ENCODE measurements at regions not wholly inside any gene's neighbourhood (a gene's known extent, or its start where the extent isn't known, plus 50 kb on each side); places are given as distances from the start of the nearest gene placed in this dataset.

- TF ChIP-seq ZNF462 (CRISPR knock-in tag; IDR thresholded peaks at IDR 0.05), result no peak
- TF ChIP-seq EZH2 (IDR thresholded peaks at IDR 0.05; ENCODE audit: low read depth, unreplicated experiment), result no peak
These were observed 75.4 kb upstream of the SHB start (continued) for GRCh38 chr9:38144421-38144820.

- H3K36me3 Mint-ChIP-seq (ENCODE audit: low read depth), result no peaks in the 10 kb centered on the region
- H3K4me1 ChIP-seq (ENCODE audit: insufficient read depth), result no peaks in the 10 kb centered on the region; the same call in 1 of the 2 replicates
- no peak overlapping the region for H2AFZ ChIP-seq
- no peak overlapping the region for H3K4me2 ChIP-seq
- no peak for DNase-seq (ENCODE audit: low spot score)
- H3K27me3 Mint-ChIP-seq (ENCODE audit: insufficient read depth, low read depth, poor library complexity), result peaks cover 7% of the 10 kb centered on the region
- no peaks in the 10 kb centered on the region for H3K36me3 ChIP-seq (ENCODE audit: insufficient read depth)
- no peaks in the 10 kb centered on the region for H3K9me2 ChIP-seq (ENCODE audit: insufficient read depth)
- H3K27me3 ChIP-seq (ENCODE audit: insufficient read depth), result no peaks in the 10 kb centered on the region
- no peaks in the 10 kb centered on the region for H4K20me1 ChIP-seq (replicated peaks; ENCODE audit: insufficient read depth)
- H3K27ac Mint-ChIP-seq, result no peak overlapping the region
- H3K4me1 Mint-ChIP-seq, result peaks cover 6% of the 10 kb centered on the region
- H3K4me3 Mint-ChIP-seq, result no peak overlapping the region
- no peak for ATAC-seq
- no peak overlapping the region for H3K4me3 ChIP-seq
- no peak overlapping the region for H3K27ac ChIP-seq (ENCODE audit: low read depth)
- no peaks in the 10 kb centered on the region for H3K9me3 Mint-ChIP-seq
- H3F3A ChIP-seq (replicated peaks; ENCODE audit: low read depth), result no peaks in the 10 kb centered on the region
- no peaks in the 10 kb centered on the region for H3K79me2 ChIP-seq (replicated peaks; ENCODE audit: insufficient read depth)
- TF ChIP-seq REST (IDR thresholded peaks at IDR 0.05; ENCODE audit: unreplicated experiment) (no peak), ZNF114 (CRISPR knock-in tag; IDR thresholded peaks at IDR 0.05) (no peak), EZH2phosphoT487 (IDR thresholded peaks at IDR 0.05; ENCODE audit: unreplicated experiment) (no peak), JUNB (IDR thresholded peaks at IDR 0.05; ENCODE audit: unreplicated experiment) (no peak), POLR2AphosphoS5 (IDR thresholded peaks at IDR 0.05; ENCODE audit: low read depth) (no peak)
These were observed 72.9 kb upstream of the SHB start for GRCh38 chr9:38141746-38142591.

All from GM23338 (cell line).